ENCODE measurements at regions not wholly inside any gene's neighbourhood (a gene's known extent, or its start where the extent isn't known, plus 50 kb on each side); places are given as distances from the start of the nearest gene placed in this dataset.

DNA sequence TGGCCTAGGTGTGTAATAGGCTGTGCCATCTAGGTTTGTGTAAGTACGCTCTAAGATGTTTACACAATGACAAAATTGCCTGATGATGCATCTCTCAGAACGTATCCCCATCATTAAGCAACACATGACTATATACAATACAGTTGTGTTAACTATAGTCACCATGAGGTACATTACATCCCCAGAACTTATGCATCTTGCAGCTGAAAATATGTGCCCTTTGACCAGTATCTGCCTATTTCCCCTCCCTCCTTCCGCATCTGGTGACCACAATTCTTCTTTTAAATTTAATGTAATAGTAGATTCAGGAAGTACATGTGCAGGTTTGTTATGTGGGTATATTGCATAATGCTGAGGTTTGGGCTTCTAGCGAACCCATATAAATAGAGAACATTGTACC, 239.8 kb upstream of the IL1RAPL1 start:
- TF ChIP-seq RAD21 (IDR thresholded peaks at IDR 0.05; ENCODE audit: low read depth) (no peak), TEAD4 (IDR thresholded peaks at IDR 0.05) (no peak), EP300 (IDR thresholded peaks at IDR 0.05; ENCODE audit: borderline replicate concordance) (no peak), NFIC (IDR thresholded peaks at IDR 0.05) (no peak), YY1 (IDR thresholded peaks at IDR 0.05; ENCODE audit: low read depth) (no peak), CREB1 (IDR thresholded peaks at IDR 0.05; ENCODE audit: low read depth) (no peak)
- TF ChIP-seq, protein P1, sequence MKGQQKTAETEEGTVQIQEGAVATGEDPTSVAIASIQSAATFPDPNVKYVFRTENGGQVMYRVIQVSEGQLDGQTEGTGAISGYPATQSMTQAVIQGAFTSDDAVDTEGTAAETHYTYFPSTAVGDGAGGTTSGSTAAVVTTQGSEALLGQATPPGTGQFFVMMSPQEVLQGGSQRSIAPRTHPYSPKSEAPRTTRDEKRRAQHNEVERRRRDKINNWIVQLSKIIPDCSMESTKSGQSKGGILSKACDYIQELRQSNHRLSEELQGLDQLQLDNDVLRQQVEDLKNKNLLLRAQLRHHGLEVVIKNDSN (IDR thresholded peaks at IDR 0.05): no peak
